SU-DHL-6 (cell line): ENCODE measurements at regions not wholly inside any gene's neighbourhood (a gene's known extent, or its start where the extent isn't known, plus 50 kb on each side); places are given as distances from the start of the nearest gene placed in this dataset.

Source experiments
- EZH2phosphoT487 ChIP-seq: fragments of 200-600 bp; sonication (generic), shearing (Covaris generic); conservative IDR thresholded peaks from 2 replicates; pipeline ENCODE4 v1.6.1; 2018; ENCODE audit warnings: mild to moderate bottlenecking, antibody characterized with exemption, low read length, moderate library complexity, mixed read lengths
- TF ChIP-seq, protein P1 (sequence below): fragments of 200-600 bp; sonication (generic); IDR thresholded peaks from one replicate; pipeline ENCODE4 v1.5.1; 2017; ENCODE audit warnings: antibody characterized with exemption, mild to moderate bottlenecking, low read length, moderate library complexity; ENCODE audit not compliant: insufficient read depth, poor library complexity, severe bottlenecking

- TF ChIP-seq, protein P1, sequence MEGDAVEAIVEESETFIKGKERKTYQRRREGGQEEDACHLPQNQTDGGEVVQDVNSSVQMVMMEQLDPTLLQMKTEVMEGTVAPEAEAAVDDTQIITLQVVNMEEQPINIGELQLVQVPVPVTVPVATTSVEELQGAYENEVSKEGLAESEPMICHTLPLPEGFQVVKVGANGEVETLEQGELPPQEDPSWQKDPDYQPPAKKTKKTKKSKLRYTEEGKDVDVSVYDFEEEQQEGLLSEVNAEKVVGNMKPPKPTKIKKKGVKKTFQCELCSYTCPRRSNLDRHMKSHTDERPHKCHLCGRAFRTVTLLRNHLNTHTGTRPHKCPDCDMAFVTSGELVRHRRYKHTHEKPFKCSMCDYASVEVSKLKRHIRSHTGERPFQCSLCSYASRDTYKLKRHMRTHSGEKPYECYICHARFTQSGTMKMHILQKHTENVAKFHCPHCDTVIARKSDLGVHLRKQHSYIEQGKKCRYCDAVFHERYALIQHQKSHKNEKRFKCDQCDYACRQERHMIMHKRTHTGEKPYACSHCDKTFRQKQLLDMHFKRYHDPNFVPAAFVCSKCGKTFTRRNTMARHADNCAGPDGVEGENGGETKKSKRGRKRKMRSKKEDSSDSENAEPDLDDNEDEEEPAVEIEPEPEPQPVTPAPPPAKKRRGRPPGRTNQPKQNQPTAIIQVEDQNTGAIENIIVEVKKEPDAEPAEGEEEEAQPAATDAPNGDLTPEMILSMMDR: no peak
- TF ChIP-seq EZH2phosphoT487: no peak
These were observed 104.7 kb upstream of the COPS8 start for GRCh38 chr2:236980961-236981360.
